T-helper 2 cell treated with Interferon-gamma antibody and Interleukin-4, amounts not matched to agents 5 μg/mL and 100 μg/mL, for 36 hours (primary cell): ENCODE measurements at regions not wholly inside any gene's neighbourhood (a gene's known extent, or its start where the extent isn't known, plus 50 kb on each side); places are given as distances from the start of the nearest gene placed in this dataset.

ENCODE experiments used
- DNase-seq: peaks from one replicate; pipeline ENCODE4 v3.0.0; 2021; ENCODE audit warnings: low spot score
- H3K27ac Mint-ChIP-seq: one replicate; pipeline ENCODE4 v1.8.0; 2021; ENCODE audit warnings: mild to moderate bottlenecking, mixed read lengths
- H3K27me3 Mint-ChIP-seq: one replicate; pipeline ENCODE4 v1.8.0; 2021; ENCODE audit warnings: low read depth, mixed read lengths
- H3K36me3 Mint-ChIP-seq: one replicate; pipeline ENCODE4 v1.8.0; 2021; ENCODE audit warnings: low read depth, mixed read lengths
- H3K4me1 Mint-ChIP-seq: one replicate; pipeline ENCODE4 v1.8.0; 2021; ENCODE audit warnings: low read depth, mixed read lengths
- H3K4me3 Mint-ChIP-seq: one replicate; pipeline ENCODE4 v1.8.0; 2022; ENCODE audit warnings: mild to moderate bottlenecking, moderate library complexity, mixed read lengths
- H3K9me3 Mint-ChIP-seq: one replicate; pipeline ENCODE4 v1.8.0; 2021; ENCODE audit warnings: mixed read lengths

DNA sequence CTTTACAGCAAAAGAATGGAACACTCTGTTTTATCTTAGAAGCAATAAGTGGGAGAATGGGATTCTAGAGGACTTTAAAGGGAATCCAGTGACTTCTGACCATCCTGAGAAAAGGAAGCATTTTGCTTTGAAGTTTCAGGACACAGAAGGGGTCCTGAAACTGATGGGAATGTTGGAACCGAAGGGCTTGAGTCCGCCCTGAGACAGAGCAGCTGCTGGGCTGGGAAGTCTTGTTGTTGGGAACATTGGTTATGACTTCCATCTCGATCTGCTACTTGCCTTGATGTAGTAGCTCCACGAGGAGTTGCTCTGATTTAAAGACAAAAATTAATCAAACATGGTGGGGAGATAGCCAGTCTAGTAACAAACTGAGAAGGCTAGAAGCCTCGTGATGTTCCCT, 177.6 kb downstream of the JCAD start:
- no peak for DNase-seq
- H3K27me3 Mint-ChIP-seq, result no peaks in the 10 kb centered on the region
- H3K4me3 Mint-ChIP-seq, result no peak overlapping the region
- H3K9me3 Mint-ChIP-seq, result no peaks in the 10 kb centered on the region
- no peaks in the 10 kb centered on the region for H3K36me3 Mint-ChIP-seq
- H3K4me1 Mint-ChIP-seq, result no peaks in the 10 kb centered on the region
- H3K27ac Mint-ChIP-seq, result no peak overlapping the region

DNA sequence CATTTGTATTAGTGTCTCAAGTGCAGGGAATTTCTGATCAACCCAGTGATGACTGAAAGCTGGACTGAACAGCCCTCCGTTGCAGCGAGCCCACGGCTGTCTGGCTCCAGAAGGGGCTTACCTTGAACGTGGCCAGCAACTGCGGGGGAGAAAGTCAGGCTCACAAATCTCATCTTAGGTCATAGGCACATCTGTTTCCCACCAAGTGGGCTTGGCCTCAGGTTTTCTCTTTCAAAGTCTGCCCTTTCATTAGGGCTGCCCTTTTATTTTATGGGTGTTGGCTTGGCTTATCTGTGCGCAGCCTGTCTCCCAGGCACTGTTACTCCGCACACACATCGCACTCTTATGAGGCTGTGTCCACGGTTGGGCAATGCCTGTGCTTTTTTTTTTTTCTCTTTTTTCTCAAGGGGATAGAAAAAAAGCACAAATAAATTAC, 178.0 kb downstream of the JCAD start:
- no peak overlapping the region for H3K4me3 Mint-ChIP-seq
- H3K9me3 Mint-ChIP-seq, result no peaks in the 10 kb centered on the region
- H3K4me1 Mint-ChIP-seq, result no peaks in the 10 kb centered on the region
- no peak overlapping the region for H3K27ac Mint-ChIP-seq
- no peaks in the 10 kb centered on the region for H3K36me3 Mint-ChIP-seq
- no peak for DNase-seq
- H3K27me3 Mint-ChIP-seq, result no peaks in the 10 kb centered on the region

DNA sequence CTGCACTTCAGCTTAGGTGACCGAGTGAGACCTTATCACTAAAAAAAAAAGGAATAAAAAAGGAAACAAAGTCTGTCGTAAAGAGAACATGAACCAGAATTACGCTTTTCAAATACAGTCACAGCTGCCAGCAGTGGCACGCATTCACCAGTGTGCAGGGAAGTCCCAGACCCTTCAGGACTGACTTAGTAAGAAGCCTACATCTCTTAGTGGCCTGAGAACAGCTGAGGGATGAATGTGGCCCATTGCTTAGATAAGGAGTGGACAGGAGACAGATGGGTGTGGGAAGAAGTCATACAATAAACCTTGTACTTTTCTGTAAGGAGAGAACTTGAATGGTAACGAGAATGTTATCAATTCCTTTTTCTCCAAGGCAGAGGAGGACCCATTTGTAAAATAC, 178.5 kb downstream of the JCAD start:
- no peak overlapping the region for H3K4me3 Mint-ChIP-seq
- no peaks in the 10 kb centered on the region for H3K27me3 Mint-ChIP-seq
- no peak overlapping the region for H3K27ac Mint-ChIP-seq
- H3K9me3 Mint-ChIP-seq, result no peaks in the 10 kb centered on the region
- no peaks in the 10 kb centered on the region for H3K4me1 Mint-ChIP-seq
- no peaks in the 10 kb centered on the region for H3K36me3 Mint-ChIP-seq
- DNase-seq, result no peak

DNA sequence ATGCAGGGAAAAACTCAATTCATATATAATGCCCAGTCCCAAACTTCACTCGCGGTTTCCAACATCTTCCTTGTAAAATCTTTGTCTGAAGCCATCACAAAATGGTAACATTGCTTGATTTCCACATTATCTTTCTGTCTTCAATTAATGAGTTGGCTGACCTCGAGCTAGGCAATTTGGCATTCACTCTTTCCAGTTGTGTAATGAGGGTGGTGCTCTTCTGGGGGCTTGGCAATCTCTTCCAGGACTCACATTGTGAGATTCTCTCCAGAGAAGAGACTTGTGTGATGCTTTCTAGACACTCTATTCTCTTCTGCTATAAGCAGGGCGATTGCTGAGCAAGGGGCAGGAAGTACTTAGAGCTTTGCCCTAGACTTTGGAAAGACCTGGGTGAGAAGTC, 179.5 kb downstream of the JCAD start:
- Mint-ChIP-seq H3K27me3 (no peaks in the 10 kb centered on the region), H3K4me3 (no peak overlapping the region), H3K36me3 (no peaks in the 10 kb centered on the region), H3K4me1 (no peaks in the 10 kb centered on the region), H3K27ac (no peak overlapping the region), H3K9me3 (no peaks in the 10 kb centered on the region)
- no peak for DNase-seq

DNA sequence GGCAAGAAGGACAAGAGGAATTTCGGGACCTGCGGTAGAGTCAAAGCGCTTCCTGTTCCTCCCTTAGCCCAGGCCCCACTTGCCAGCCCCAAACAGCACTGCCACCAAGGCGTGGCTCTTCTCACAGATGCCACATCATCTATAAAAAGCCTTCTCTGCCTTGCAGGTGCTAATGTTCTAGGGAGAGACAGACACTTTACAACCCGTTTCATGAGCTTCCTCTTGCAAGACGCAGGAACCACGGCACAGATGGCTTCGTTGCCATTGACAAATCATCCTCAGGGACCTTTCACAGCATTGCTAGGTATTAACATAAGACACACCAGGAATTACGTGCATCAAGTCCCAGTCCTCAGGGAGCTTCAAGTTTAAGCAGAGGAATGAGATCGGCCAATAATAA, 180.9 kb downstream of the JCAD start:
- Mint-ChIP-seq H3K27ac (no peak overlapping the region), H3K4me1 (no peaks in the 10 kb centered on the region), H3K27me3 (peaks cover 5% of the 10 kb centered on the region), H3K9me3 (no peaks in the 10 kb centered on the region), H3K4me3 (no peak overlapping the region), H3K36me3 (no peaks in the 10 kb centered on the region)
- no peak for DNase-seq

DNA sequence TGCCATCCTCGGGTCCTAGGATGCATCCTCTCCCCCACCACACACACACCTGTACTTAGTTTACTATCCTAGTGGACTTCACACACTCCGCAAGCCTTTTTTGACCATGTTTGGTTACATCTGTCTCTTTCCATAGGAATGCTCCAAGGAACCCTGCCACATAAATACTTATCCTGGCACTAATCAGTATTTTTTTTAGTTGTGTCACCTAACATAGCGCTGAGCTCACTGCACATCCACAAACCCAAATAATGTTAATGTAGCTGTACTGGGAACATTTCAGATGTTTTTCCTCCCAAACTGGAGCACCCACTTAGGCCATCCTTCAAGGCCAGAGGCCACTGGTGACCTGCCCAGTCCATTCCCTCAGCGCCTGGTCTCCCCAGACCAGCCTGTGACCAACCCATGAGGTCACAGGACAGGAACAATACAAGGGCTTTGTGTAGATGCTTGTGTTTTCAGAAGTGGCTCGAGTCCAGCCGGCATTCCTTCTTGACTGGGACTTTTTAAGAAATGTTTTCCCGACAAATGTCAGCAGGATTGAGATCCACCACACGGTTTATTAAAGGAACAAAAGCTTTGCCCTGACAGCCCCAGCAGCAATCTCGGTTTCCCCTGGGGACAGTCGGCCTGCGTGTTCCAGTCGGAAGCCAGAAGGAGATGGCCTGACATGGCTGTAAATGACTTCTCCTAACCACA, 181.4 kb downstream of the JCAD start:
- H3K27ac Mint-ChIP-seq, result no peak overlapping the region

GRCh38 chr10:29876008-29876555, 183.3 kb downstream of the JCAD start:
- no peak overlapping the region for H3K27ac Mint-ChIP-seq
- no peak for DNase-seq
- H3K4me3 Mint-ChIP-seq, result no peak overlapping the region
- H3K36me3 Mint-ChIP-seq, result no peaks in the 10 kb centered on the region
- H3K27me3 Mint-ChIP-seq, result peaks cover 5% of the 10 kb centered on the region
- no peaks in the 10 kb centered on the region for H3K4me1 Mint-ChIP-seq
- H3K9me3 Mint-ChIP-seq, result no peaks in the 10 kb centered on the region

More for the DNA sequence above, 181.4 kb downstream of the JCAD start:
- no peaks in the 10 kb centered on the region for H3K36me3 Mint-ChIP-seq
- H3K9me3 Mint-ChIP-seq, result no peaks in the 10 kb centered on the region
- no peak overlapping the region for H3K4me3 Mint-ChIP-seq
- H3K4me1 Mint-ChIP-seq, result no peaks in the 10 kb centered on the region
- H3K27me3 Mint-ChIP-seq, result peaks cover 5% of the 10 kb centered on the region
- DNase-seq, result no peak

DNA sequence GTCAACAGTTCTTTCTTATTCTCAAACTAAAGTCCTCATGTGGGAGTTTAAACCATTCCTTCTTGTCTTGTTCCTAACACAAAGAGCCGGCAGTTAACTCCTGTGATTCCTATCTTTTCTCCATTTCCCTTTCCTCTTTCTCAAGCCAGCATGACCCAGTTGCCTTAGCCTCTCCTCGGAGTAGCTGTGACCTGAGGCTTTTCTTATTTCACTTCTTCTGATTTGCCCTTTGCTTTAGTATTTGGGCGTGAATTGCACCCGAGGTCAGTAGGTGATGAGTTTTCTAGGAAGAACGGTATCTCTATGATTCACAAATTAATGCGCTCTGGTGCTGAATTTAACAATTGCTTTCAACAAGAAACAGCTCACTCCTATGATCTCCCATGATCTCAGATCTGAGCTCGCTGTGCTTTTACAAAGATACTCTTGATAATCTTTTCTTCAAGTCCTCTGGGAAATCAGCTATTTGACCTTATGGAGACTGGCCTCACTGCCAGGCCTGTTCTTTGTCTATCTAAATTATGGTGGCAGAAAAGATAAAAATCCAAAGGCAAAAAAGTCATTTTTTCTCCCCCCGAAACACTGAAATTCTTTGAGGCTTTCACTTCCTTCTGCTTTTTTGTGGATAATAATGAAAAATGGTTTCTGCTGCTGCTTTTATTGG, 184.6 kb downstream of the JCAD start:
- H3K27me3 Mint-ChIP-seq, result peaks cover 5% of the 10 kb centered on the region
- no peak overlapping the region for H3K4me3 Mint-ChIP-seq
- H3K9me3 Mint-ChIP-seq, result no peaks in the 10 kb centered on the region
- no peaks in the 10 kb centered on the region for H3K4me1 Mint-ChIP-seq
- no peaks in the 10 kb centered on the region for H3K36me3 Mint-ChIP-seq
- no peak overlapping the region for H3K27ac Mint-ChIP-seq
- no peak for DNase-seq

GRCh38 chr10:29873941-29874484, 185.4 kb downstream of the JCAD start:
- DNase-seq, result no peak
- H3K4me3 Mint-ChIP-seq, result no peak overlapping the region
- H3K4me1 Mint-ChIP-seq, result no peaks in the 10 kb centered on the region
- H3K9me3 Mint-ChIP-seq, result no peaks in the 10 kb centered on the region
- H3K27me3 Mint-ChIP-seq, result peaks cover 5% of the 10 kb centered on the region
- H3K27ac Mint-ChIP-seq, result no peak overlapping the region
- H3K36me3 Mint-ChIP-seq, result no peaks in the 10 kb centered on the region

DNA sequence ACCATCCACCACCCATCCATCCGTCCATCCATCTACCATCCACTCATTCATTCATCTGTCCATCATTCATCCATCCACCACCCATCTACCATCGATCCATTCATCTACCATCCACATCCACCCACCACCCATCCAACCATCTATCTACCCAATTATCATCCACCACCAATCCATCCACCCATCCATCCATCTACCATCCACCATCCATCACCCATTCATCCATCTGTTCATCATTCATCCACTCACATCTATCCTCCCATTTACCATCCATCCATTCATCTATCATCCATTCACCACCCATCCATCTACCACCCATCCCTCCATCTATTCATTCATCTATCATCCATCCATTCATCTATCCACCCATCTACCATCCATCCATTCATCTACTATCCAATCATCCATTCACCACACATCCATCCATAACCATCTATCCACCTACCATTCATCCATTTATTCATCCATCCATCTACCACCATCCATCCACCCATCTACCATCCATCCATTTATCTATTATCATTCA, 188.8 kb downstream of the JCAD start:
- no peak overlapping the region for H3K4me3 Mint-ChIP-seq
- peaks cover 5% of the 10 kb centered on the region for H3K27me3 Mint-ChIP-seq
- H3K9me3 Mint-ChIP-seq, result no peaks in the 10 kb centered on the region

GRCh38 chr10:29869593-29869992, 189.8 kb downstream of the JCAD start:
- DNase-seq, result no peak
- Mint-ChIP-seq H3K4me3 (no peak overlapping the region), H3K36me3 (no peaks in the 10 kb centered on the region), H3K9me3 (no peaks in the 10 kb centered on the region), H3K4me1 (no peaks in the 10 kb centered on the region), H3K27ac (no peak overlapping the region), H3K27me3 (peaks cover 4% of the 10 kb centered on the region)

More for the DNA sequence above, 188.8 kb downstream of the JCAD start:
- Mint-ChIP-seq H3K36me3 (no peaks in the 10 kb centered on the region), H3K4me1 (no peaks in the 10 kb centered on the region), H3K27ac (no peak overlapping the region)
- no peak for DNase-seq

DNA sequence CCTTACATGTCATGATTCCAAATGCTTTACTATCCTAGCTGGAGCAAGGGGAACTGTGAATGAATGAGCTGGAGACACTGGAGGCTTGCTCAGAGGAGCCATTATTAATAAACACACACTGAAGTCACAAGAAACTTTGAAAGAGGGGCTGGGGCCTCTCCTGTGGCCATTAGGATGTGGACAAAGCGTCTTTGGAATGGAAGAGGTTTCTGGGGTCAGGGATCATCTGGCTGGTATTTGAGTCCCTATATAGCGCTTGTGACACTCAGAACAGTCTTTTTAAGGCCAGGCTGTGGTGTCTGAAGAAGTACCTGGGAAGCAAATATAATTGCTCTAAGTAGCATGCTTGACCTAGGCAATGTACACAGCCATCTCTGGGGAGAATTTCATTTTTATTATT, 193.0 kb downstream of the JCAD start:
- no peak overlapping the region for H3K4me3 Mint-ChIP-seq
- no peak overlapping the region for H3K27ac Mint-ChIP-seq
- no peaks in the 10 kb centered on the region for H3K27me3 Mint-ChIP-seq
- H3K9me3 Mint-ChIP-seq, result no peaks in the 10 kb centered on the region
- no peaks in the 10 kb centered on the region for H3K4me1 Mint-ChIP-seq
- H3K36me3 Mint-ChIP-seq, result no peaks in the 10 kb centered on the region
- no peak for DNase-seq

DNA sequence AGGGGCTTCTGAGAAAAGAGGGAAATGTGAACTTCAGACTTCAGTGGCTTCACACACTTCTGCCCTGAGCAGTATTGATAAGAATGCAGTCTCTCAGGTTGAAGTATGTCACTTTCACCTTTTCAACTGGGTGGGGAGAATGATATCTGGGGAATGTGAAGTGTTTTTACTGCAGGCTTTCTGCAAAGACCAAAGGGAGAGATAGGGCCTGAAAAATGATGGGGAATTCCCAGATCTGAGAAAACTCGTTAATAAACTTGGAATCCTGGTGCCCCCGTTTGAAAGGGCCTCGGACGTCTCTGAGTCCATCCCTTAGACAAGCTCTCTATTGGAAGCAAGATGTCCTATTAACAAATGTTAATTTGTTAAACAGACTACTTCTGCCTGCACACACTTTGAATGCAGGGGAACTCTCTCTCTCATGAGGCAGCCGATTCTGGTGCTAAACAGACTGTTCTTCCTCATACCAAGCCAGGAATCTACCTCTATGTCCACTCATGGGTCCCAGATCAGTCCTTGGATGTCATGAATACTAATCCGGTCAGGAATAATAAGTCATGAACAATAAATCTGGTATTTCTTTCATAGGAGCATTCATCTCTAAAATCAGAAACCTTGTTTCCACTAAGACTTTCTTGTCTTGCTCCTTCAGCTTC, 193.6 kb downstream of the JCAD start:
- H3K9me3 Mint-ChIP-seq, result no peaks in the 10 kb centered on the region
- no peak overlapping the region for H3K27ac Mint-ChIP-seq
- H3K4me1 Mint-ChIP-seq, result no peaks in the 10 kb centered on the region
- no peak overlapping the region for H3K4me3 Mint-ChIP-seq
- no peak for DNase-seq
- no peaks in the 10 kb centered on the region for H3K36me3 Mint-ChIP-seq
- H3K27me3 Mint-ChIP-seq, result no peaks in the 10 kb centered on the region
